SK-N-SH (cell line): ENCODE measurements at regions not wholly inside any gene's neighbourhood (a gene's known extent, or its start where the extent isn't known, plus 50 kb on each side); places are given as distances from the start of the nearest gene placed in this dataset.

Experiments
- CTCF ChIA-PET: fragments of 300-600, 350-600 bp; formaldehyde crosslinking; extraction: SDS; loops from one replicate; lab custom pipeline; 2021; lab: Yijun Ruan, JAX
- POLR2A ChIA-PET: fragments of 350-600 bp; sonication (Branson Sonifier 250); formaldehyde crosslinking; extraction: SDS; loops from one replicate; lab custom pipeline; 2020; ENCODE audit warnings: antibody characterized with exemption, inconsistent platforms; lab: Yijun Ruan, JAX
- DNase-seq: peaks from one replicate; pipeline ENCODE4 v3.0.0; 2012
- H2AFZ ChIP-seq: fragments of 200-600 bp; sonication (generic); 2 replicates; pipeline ENCODE4 v1.8.1; 2016; ENCODE audit warnings: antibody characterized with exemption, mild to moderate bottlenecking, low read depth
- H3F3A ChIP-seq: fragments of 200-600 bp; sonication (generic); replicated peaks from 2 replicates; pipeline ENCODE3; 2016; ENCODE audit warnings: antibody characterized with exemption, mild to moderate bottlenecking; ENCODE audit not compliant: insufficient read depth
- H3K27ac ChIP-seq, 2 experiments: fragments of 200-500 bp in 1 of 2; fragments of 200-600 bp in 1 of 2; sonication (Bioruptor generic) in 1 of 2; sonication (generic), shearing (Covaris generic) in 1 of 2; 2 replicates each; pipeline versions ENCODE4 v1.5.1 to v1.6.1; 2014 to 2016; ENCODE audit warnings: low read depth in 2 of 2, inconsistent platforms in 1 of 2, low read length in 1 of 2, mild to moderate bottlenecking in 1 of 2, mixed read lengths in 1 of 2
- H3K27me3 ChIP-seq: fragments of 200-600 bp; sonication (generic), shearing (Covaris generic); 2 replicates; pipeline ENCODE4 v1.6.1; 2016; ENCODE audit warnings: mixed run types; ENCODE audit not compliant: insufficient read depth
- H3K36me3 ChIP-seq, 2 experiments: fragments of 200-500 bp in 1 of 2; fragments of 200-600 bp in 1 of 2; sonication (Bioruptor generic) in 1 of 2; sonication (generic) in 1 of 2; replicated peaks in 1 of 2; 2 replicates each; pipeline versions ENCODE3 to v1.5.1; 2014 to 2016; ENCODE audit warnings: low read length in 1 of 2, mild to moderate bottlenecking in 1 of 2; ENCODE audit not compliant: insufficient read depth in 2 of 2, control insufficient read depth in 1 of 2
- H3K4me1 ChIP-seq, 2 experiments: fragments of 200-500 bp in 1 of 2; fragments of 200-600 bp in 1 of 2; sonication (Bioruptor generic) in 1 of 2; sonication (generic), shearing (Covaris generic) in 1 of 2; 2 replicates each; pipeline versions ENCODE4 v1.5.1 to v1.6.1; 2014 to 2016; ENCODE audit warnings: low read depth in 1 of 2, low read length in 1 of 2, mixed run types in 1 of 2; ENCODE audit not compliant: insufficient read depth in 2 of 2, control insufficient read depth in 1 of 2
- H3K4me2 ChIP-seq: fragments of 200-600 bp; sonication (generic), shearing (Covaris generic); 2 replicates; pipeline ENCODE4 v1.6.1; 2017; ENCODE audit warnings: mixed run types
- H3K4me3 ChIP-seq, 2 experiments: fragments of 200-500 bp in 1 of 2; fragments of 200-600 bp in 1 of 2; sonication (Bioruptor generic) in 1 of 2; sonication (generic), shearing (Covaris generic) in 1 of 2; 2 replicates each; pipeline versions ENCODE4 v1.5.1 to v1.8.1; 2014 to 2016; ENCODE audit warnings: low read depth in 2 of 2, inconsistent platforms in 1 of 2, low read length in 1 of 2, mild to moderate bottlenecking in 1 of 2, mixed read lengths in 1 of 2, moderate library complexity in 1 of 2
- H3K79me2 ChIP-seq: fragments of 200-600 bp; sonication (generic); 2 replicates; pipeline ENCODE4 v1.8.1; 2017; ENCODE audit warnings: mild to moderate bottlenecking; ENCODE audit not compliant: insufficient read depth
- H3K9ac ChIP-seq: fragments of 200-600 bp; sonication (generic); 2 replicates; pipeline ENCODE4 v1.6.1; 2017; ENCODE audit warnings: mixed run types
- H3K9me2 ChIP-seq: fragments of 200-600 bp; sonication (generic); 2 replicates; pipeline ENCODE4 v1.6.1; 2017; ENCODE audit warnings: mixed run types
- H3K9me3 ChIP-seq: fragments of 200-600 bp; sonication (generic); 2 replicates; pipeline ENCODE4 v1.6.1; 2017; ENCODE audit warnings: mixed run types, mild to moderate bottlenecking, moderate library complexity
- H4K20me1 ChIP-seq: fragments of 200-600 bp; sonication (generic); 2 replicates; pipeline ENCODE4 v1.6.1; 2017; ENCODE audit warnings: mild to moderate bottlenecking, mixed run types; ENCODE audit not compliant: insufficient read depth
- CHD2 ChIP-seq: fragments of 150-350 bp; IDR thresholded peaks from 2 replicates; pipeline ENCODE4 v1.6.1; 2018; ENCODE audit warnings: low read length; ENCODE audit not compliant: partially characterized antibody
- CTCF ChIP-seq: fragments of 200-600 bp; sonication (generic); IDR thresholded peaks from 2 replicates; pipeline ENCODE4 v1.6.1; 2017; ENCODE audit warnings: antibody characterized with exemption, mild to moderate bottlenecking, moderate library complexity
- ELF1 ChIP-seq: IDR thresholded peaks from 2 replicates; pipeline ENCODE4 v1.4.0; 2012
- EP300 ChIP-seq, 2 experiments: IDR thresholded peaks; 2 replicates each; pipeline versions ENCODE4 v1.4.0 to v1.6.1; 2012; ENCODE audit warnings: borderline replicate concordance in 1 of 2, low read depth in 1 of 2, low read length in 1 of 2
- FOSL2 ChIP-seq: IDR thresholded peaks from 2 replicates; pipeline ENCODE4 v1.4.0; 2012; ENCODE audit warnings: low read depth, mild to moderate bottlenecking, moderate library complexity, borderline replicate concordance
- FOXJ3 ChIP-seq: sonication (generic); formaldehyde crosslinking; IDR thresholded peaks from 2 replicates; pipeline ENCODE4 v1.5.1; 2020; ENCODE audit warnings: mild to moderate bottlenecking, missing genetic modification reagents
- JUND ChIP-seq: IDR thresholded peaks from 2 replicates; pipeline ENCODE4 v1.4.0; 2012
- MEF2A ChIP-seq: IDR thresholded peaks from 2 replicates; pipeline ENCODE4 v1.4.0; 2012; ENCODE audit warnings: low read depth, borderline replicate concordance
- RAD21 ChIP-seq: IDR thresholded peaks from 2 replicates; pipeline ENCODE4 v1.6.1; 2012; ENCODE audit warnings: mild to moderate bottlenecking, low read length
- SMC3 ChIP-seq: IDR thresholded peaks from 2 replicates; pipeline ENCODE4 v1.6.1; 2012; ENCODE audit warnings: low read depth, low read length, improper control_type of control experiment
- TCF12 ChIP-seq: IDR thresholded peaks from 2 replicates; pipeline ENCODE4 v1.4.0; 2012
- TEAD4 ChIP-seq: IDR thresholded peaks from 2 replicates; pipeline ENCODE4 v1.4.0; 2012; ENCODE audit warnings: mild to moderate bottlenecking, borderline replicate concordance; ENCODE audit not compliant: insufficient read depth
- WGBS: methylation state at CpG from one replicate; pipeline ENCODE4 v1.1.6; 2017; ENCODE audit warnings: low lambda C conversion rate; 5-methylcytosine and 5-hydroxymethylcytosine counted together
- TF ChIP-seq, protein P1 (sequence below): IDR thresholded peaks from 2 replicates; pipeline ENCODE4 v1.6.1; 2012; ENCODE audit warnings: mild to moderate bottlenecking, low read depth, low read length, moderate library complexity
- TF ChIP-seq, protein P2 (sequence below): IDR thresholded peaks from 2 replicates; pipeline ENCODE4; 2012

- Histone ChIP-seq H3K9me3 (no peaks in the 10 kb centered on the region), H3K9me2 (no peaks in the 10 kb centered on the region), H3K4me1 (peaks cover 0 to 11% of the 10 kb centered on the region in 2 experiments; a peak in 2 of 4 replicates), H3F3A (peaks cover 7% of the 10 kb centered on the region), H3K36me3 (no peaks in the 10 kb centered on the region), H3K27ac (no peak overlapping the region), H3K79me2 (no peaks in the 10 kb centered on the region), H2AFZ (no peak overlapping the region; the same call in 1 of the 2 replicates), H3K27me3 (no peaks in the 10 kb centered on the region), H3K4me3 (no peak overlapping the region), H4K20me1 (no peaks in the 10 kb centered on the region), H3K4me2 (no peak overlapping the region), H3K9ac (no peak overlapping the region)
- no peak for DNase-seq
- CTCF ChIA-PET: interaction anchor here (0.8 to 1.4 kb wide), 7 partner anchors 15 to 994 kb away, joined by 3 to 4 read pairs (median 3); no protein-coding TSS in a partner anchor
- no peak for TF ChIP-seq ELF1
- peak; percentile 36; the same call in 1 of the 2 replicates for TF ChIP-seq JUND
- TF ChIP-seq RAD21: peak; percentile 70
- TF ChIP-seq TCF12: peak; percentile 50
- TF ChIP-seq, protein P1, sequence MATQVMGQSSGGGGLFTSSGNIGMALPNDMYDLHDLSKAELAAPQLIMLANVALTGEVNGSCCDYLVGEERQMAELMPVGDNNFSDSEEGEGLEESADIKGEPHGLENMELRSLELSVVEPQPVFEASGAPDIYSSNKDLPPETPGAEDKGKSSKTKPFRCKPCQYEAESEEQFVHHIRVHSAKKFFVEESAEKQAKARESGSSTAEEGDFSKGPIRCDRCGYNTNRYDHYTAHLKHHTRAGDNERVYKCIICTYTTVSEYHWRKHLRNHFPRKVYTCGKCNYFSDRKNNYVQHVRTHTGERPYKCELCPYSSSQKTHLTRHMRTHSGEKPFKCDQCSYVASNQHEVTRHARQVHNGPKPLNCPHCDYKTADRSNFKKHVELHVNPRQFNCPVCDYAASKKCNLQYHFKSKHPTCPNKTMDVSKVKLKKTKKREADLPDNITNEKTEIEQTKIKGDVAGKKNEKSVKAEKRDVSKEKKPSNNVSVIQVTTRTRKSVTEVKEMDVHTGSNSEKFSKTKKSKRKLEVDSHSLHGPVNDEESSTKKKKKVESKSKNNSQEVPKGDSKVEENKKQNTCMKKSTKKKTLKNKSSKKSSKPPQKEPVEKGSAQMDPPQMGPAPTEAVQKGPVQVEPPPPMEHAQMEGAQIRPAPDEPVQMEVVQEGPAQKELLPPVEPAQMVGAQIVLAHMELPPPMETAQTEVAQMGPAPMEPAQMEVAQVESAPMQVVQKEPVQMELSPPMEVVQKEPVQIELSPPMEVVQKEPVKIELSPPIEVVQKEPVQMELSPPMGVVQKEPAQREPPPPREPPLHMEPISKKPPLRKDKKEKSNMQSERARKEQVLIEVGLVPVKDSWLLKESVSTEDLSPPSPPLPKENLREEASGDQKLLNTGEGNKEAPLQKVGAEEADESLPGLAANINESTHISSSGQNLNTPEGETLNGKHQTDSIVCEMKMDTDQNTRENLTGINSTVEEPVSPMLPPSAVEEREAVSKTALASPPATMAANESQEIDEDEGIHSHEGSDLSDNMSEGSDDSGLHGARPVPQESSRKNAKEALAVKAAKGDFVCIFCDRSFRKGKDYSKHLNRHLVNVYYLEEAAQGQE: no peak
- peak; percentile 53 for TF ChIP-seq SMC3
- no peak for TF ChIP-seq MEF2A
- TF ChIP-seq EP300 (IDR thresholded peaks at IDR 0.05; ENCODE audit: borderline replicate concordance in 1 of 2, low read depth in 1 of 2, low read length in 1 of 2): no peak; a peak in 1 of 4 replicates
- TF ChIP-seq, protein P2, sequence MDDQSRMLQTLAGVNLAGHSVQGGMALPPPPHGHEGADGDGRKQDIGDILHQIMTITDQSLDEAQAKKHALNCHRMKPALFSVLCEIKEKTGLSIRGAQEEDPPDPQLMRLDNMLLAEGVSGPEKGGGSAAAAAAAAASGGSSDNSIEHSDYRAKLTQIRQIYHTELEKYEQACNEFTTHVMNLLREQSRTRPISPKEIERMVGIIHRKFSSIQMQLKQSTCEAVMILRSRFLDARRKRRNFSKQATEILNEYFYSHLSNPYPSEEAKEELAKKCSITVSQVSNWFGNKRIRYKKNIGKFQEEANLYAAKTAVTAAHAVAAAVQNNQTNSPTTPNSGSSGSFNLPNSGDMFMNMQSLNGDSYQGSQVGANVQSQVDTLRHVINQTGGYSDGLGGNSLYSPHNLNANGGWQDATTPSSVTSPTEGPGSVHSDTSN: peak; percentile 61
- peak; percentile 60 for TF ChIP-seq CTCF
- no peak for TF ChIP-seq CHD2
- TF ChIP-seq FOXJ3 (CRISPR knock-in tag): no peak
- TF ChIP-seq FOSL2: peak; percentile 55; the same call in 1 of the 2 replicates
- TF ChIP-seq TEAD4: peak; percentile 39; the same call in 1 of the 2 replicates
- POLR2A ChIA-PET: no interaction called here
- 70% methylated on average over 1 of the region's 1 CpG for WGBS
Observed at GRCh38 chr16:64455275-64455674, 666.6 kb downstream of the CDH11 start.
